PC-9 (cell line): ENCODE measurements at regions not wholly inside any gene's neighbourhood (a gene's known extent, or its start where the extent isn't known, plus 50 kb on each side); places are given as distances from the start of the nearest gene placed in this dataset.

Experiments
- CTCF ChIP-seq: fragments of 200-600 bp; sonication (generic); conservative IDR thresholded peaks from 2 replicates; pipeline ENCODE4 v1.6.1; 2017; ENCODE audit warnings: mixed run types, antibody characterized with exemption, mild to moderate bottlenecking, moderate library complexity
- EZH2 ChIP-seq: fragments of 200-600 bp; sonication (generic); IDR thresholded peaks from 2 replicates; pipeline ENCODE4 v1.8.0; 2017; ENCODE audit warnings: antibody characterized with exemption, low read depth

GRCh38 chr7:3206101-3206500 lies 95.0 kb upstream of the SDK1 start:
- TF ChIP-seq EZH2 = no peak
- TF ChIP-seq CTCF = no peak
